Activated CD8-positive, alpha-beta memory T cell treated with anti-CD3 and anti-CD28 coated beads, Interleukin-2, amount 10 ng/mL, durations not matched to agents 7 days and 5 days (primary cell): ENCODE measurements at regions not wholly inside any gene's neighbourhood (a gene's known extent, or its start where the extent isn't known, plus 50 kb on each side); places are given as distances from the start of the nearest gene placed in this dataset.

Source experiments
- ATAC-seq: fragments of 150-1000 bp; cut with Tn5 transposase; one replicate; pipeline ENCODE4 v1.10.0; 2021; ENCODE audit warnings: moderate library complexity
- CTCF ChIA-PET: fragments of 350-600 bp; sonication (Branson Sonifier 250); formaldehyde crosslinking; loops from one replicate; lab custom pipeline; 2021; ENCODE audit warnings: antibody characterized with exemption; lab: Charles Lee
- DNase-seq: peaks from one replicate; pipeline ENCODE4 v3.0.0-alpha.2; 2020
- H3K27ac Mint-ChIP-seq: one replicate; pipeline ENCODE4 v1.8.0; 2021; ENCODE audit warnings: mild to moderate bottlenecking, mixed read lengths
- H3K27me3 Mint-ChIP-seq: one replicate; pipeline ENCODE4 v1.8.0; 2021; ENCODE audit warnings: mixed read lengths
- H3K36me3 Mint-ChIP-seq: one replicate; pipeline ENCODE4 v1.8.0; 2021; ENCODE audit warnings: mild to moderate bottlenecking, mixed read lengths
- H3K4me1 Mint-ChIP-seq: one replicate; pipeline ENCODE4 v1.8.0; 2021; ENCODE audit warnings: mixed read lengths
- H3K4me3 Mint-ChIP-seq: one replicate; pipeline ENCODE4 v1.8.0; 2021; ENCODE audit warnings: mild to moderate bottlenecking, moderate library complexity, mixed read lengths
- H3K9me3 Mint-ChIP-seq: one replicate; pipeline ENCODE4 v1.8.0; 2022; ENCODE audit warnings: low read depth, mixed read lengths

DNA sequence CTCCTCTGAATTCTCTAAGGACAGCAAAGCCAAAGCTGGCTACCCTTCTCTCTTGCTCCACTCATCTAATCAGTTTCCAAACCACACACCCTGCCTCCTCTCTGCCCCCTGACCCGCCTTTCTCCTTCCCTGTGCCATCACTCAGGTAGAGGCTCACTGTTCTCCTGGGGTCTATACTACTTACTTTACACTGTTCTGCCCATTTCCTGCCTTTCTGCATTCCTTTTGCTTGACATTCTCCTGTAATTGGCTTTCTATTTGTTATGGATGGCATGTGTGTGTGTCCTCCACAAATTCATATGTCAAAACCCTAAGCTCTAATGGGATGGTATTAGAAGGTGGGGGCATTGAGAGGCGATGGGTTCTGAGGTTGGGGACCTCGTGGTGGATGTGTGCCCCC is 675.2 kb upstream of the ID2 start:
- H3K27ac Mint-ChIP-seq = no peak overlapping the region
- no peak for DNase-seq
- H3K9me3 Mint-ChIP-seq = no peaks in the 10 kb centered on the region

DNA sequence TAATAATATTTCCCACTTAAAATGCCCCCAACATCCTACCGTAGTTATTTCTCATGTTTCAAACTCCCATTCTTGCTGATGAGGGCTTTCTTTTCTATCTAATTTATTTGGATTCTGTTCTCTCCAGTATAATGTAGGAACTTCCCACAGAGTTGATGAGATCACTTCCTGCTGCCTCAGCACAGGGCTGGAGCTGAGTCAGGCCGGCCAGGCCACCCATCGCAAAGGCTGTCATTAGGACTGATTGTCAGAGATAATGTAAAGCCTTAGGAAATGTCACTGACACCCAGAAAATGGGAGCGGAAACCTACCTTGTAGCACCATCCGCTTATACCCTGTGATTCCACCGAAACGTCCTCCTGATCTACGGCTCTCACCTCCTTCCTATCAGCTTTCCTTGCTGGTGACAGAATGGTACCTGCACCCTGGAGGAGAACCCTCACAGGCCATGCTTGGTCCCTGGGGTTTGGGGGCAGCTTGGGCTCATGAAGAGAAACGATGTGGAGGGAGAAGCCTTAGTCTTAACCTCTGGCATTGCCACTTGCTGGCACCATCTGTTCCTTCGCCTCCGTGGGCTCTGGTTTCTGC is 672.8 kb upstream of the ID2 start:
- CTCF ChIA-PET = no interaction called here
- ATAC-seq = no peak
- no peak for DNase-seq

More for the DNA sequence above, 675.2 kb upstream of the ID2 start:
- H3K4me3 Mint-ChIP-seq = no peak overlapping the region
- no peaks in the 10 kb centered on the region for H3K27me3 Mint-ChIP-seq
- peaks cover 3% of the 10 kb centered on the region for H3K4me1 Mint-ChIP-seq
- ATAC-seq = no peak
- H3K36me3 Mint-ChIP-seq = peaks cover 1% of the 10 kb centered on the region
- CTCF ChIA-PET = no interaction called here

DNA sequence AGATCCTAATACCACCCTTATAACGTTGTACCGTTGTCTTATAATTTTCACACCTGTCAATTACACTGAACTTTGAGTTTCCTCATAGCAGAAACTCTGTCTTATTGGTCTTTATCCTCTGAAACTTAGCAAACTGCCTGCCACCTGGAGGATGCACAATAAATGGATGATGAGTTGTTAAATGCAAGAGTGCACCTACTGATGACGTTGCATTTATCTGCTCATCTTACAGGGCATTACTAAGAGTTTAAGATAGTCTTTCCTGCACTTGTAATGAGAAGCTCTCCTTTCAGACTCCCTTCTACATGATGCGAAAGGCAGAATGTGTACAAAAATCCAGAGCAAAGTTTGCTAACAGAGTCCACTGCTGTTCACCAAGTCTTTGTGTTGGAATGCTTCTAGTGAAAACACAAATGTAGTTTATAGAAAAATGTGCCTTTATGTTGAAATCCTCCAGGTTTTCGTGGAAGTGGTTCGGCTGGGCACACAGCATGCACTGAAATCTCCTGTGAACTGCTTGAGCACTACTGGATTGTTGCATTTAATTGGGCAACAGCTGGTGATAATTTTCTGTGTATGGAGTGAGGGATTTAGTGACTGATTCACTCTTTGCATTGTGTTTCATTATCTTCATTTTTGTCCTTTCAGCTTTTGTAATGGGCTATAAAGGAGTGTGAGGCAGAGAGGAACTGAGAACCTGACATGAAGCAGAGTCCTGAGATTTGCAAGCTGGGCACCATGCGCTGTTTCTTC is 665.8 kb upstream of the ID2 start:
- ATAC-seq (no peak), DNase-seq (no peak)
- Mint-ChIP-seq H3K9me3 (no peaks in the 10 kb centered on the region), H3K27me3 (no peaks in the 10 kb centered on the region), H3K4me1 (no peaks in the 10 kb centered on the region), H3K27ac (no peak overlapping the region), H3K36me3 (peaks cover 2% of the 10 kb centered on the region), H3K4me3 (no peak overlapping the region)
- CTCF ChIA-PET = interaction anchor here (1.0 kb wide), 1 partner anchor 81 kb away, joined by 3 read pairs; no protein-coding TSS in a partner anchor

More for the DNA sequence above, 672.8 kb upstream of the ID2 start:
- H3K27me3 Mint-ChIP-seq = no peaks in the 10 kb centered on the region
- H3K27ac Mint-ChIP-seq = no peak overlapping the region
- peaks cover 3% of the 10 kb centered on the region for H3K4me1 Mint-ChIP-seq
- H3K9me3 Mint-ChIP-seq = no peaks in the 10 kb centered on the region
- H3K36me3 Mint-ChIP-seq = peaks cover 1% of the 10 kb centered on the region
- no peak overlapping the region for H3K4me3 Mint-ChIP-seq

DNA sequence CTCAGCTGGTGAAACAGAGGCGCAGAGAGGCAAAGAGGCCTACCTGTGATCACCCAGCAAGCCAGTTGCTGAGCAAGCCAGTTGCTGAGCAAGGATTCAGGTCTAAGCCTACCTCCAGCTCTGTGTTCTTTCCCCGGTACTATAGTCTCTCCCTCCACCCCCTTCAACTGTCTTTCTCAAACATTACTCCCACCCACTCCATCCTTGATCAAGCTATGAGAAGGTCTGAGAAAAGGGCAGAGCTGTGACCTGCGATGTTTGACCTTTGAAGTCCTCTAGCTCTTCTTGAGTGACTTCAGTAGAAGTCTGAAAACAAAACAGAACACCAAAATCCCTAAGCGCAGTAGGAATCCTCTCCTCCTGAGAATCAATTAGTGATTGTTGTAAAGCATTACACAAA is 665.2 kb upstream of the ID2 start:
- CTCF ChIA-PET = interaction anchor here (1.0 kb wide), 1 partner anchor 81 kb away, joined by 3 read pairs; no protein-coding TSS in a partner anchor
- H3K27ac Mint-ChIP-seq = no peak overlapping the region

DNA sequence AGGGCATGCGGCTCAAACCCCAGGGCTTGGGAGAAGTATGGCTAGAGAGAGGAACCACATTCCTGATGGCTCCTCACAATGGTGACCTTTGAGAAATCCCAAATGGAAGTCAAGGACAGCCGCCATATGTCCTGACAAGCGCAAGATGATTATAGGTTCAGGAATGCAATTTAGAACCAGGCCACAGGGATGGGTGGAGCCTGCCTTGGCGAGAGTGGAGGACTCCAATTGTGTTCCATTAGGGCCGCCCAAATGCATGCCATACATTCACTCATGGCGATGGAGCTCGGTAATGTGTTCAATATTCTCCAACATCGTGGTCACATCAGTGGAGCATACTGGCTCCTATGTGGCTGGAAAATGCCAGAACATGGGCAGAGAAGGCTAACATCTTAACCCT is 662.9 kb upstream of the ID2 start:
- no peak for ATAC-seq
- Mint-ChIP-seq H3K9me3 (peaks cover 3% of the 10 kb centered on the region), H3K27me3 (no peaks in the 10 kb centered on the region), H3K4me3 (no peak overlapping the region), H3K36me3 (peaks cover 9% of the 10 kb centered on the region), H3K27ac (no peak overlapping the region), H3K4me1 (peaks cover 10% of the 10 kb centered on the region)
- no peak for DNase-seq
- CTCF ChIA-PET = no interaction called here

More for the DNA sequence above, 665.2 kb upstream of the ID2 start:
- peaks cover 2% of the 10 kb centered on the region for H3K36me3 Mint-ChIP-seq
- no peak overlapping the region for H3K4me3 Mint-ChIP-seq
- H3K9me3 Mint-ChIP-seq = no peaks in the 10 kb centered on the region
- ATAC-seq (no peak), DNase-seq (no peak)
- no peaks in the 10 kb centered on the region for H3K4me1 Mint-ChIP-seq
- no peaks in the 10 kb centered on the region for H3K27me3 Mint-ChIP-seq

DNA sequence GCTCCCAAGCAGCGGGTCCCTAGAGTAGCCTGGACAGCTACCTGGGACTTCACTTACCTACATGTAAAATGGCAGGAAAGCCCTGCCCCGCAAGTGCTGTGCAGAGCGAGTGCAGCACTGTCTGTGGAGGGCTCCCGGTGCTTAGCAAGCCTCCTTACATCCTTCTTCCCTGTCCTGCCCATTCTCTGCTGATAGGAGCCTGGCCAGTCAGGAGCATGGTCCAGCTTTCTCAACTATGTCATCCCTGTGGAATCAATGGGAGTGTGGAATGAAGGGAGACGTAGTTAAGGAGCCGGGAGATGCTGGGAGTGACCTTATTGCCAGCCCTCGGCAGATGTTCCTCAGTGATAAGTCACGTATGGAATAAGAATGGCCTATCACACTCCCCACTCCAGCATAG is 661.9 kb upstream of the ID2 start:
- no peak for ATAC-seq
- no peak overlapping the region for H3K27ac Mint-ChIP-seq
- DNase-seq = no peak
- no peak overlapping the region for H3K4me3 Mint-ChIP-seq
- H3K4me1 Mint-ChIP-seq = peaks cover 10% of the 10 kb centered on the region
- CTCF ChIA-PET = no interaction called here
- peaks cover 11% of the 10 kb centered on the region for H3K36me3 Mint-ChIP-seq
- peaks cover 3% of the 10 kb centered on the region for H3K9me3 Mint-ChIP-seq
- no peaks in the 10 kb centered on the region for H3K27me3 Mint-ChIP-seq

DNA sequence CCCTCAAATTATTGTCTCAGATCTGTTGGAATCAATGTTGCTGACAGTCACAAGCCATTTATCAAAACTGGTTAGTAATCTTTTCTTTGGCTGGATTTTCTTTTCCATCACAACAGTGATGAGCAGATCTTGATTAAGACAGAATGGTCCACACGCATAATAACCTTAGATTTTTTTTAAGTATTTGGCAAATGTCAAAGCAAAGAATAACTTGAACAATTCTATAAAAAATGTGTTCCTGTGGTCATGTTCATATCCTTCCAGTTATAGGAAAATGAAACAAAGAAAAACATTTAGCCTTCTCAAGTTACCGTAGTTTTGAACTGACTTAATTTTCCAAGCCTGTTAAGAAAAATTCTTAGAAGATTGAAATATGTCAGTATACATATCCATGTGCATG is 659.9 kb upstream of the ID2 start:
- no peak overlapping the region for H3K27ac Mint-ChIP-seq
- H3K4me3 Mint-ChIP-seq = no peak overlapping the region
- H3K9me3 Mint-ChIP-seq = peaks cover 3% of the 10 kb centered on the region
- peaks cover 10% of the 10 kb centered on the region for H3K4me1 Mint-ChIP-seq
- ATAC-seq = no peak
- peaks cover 11% of the 10 kb centered on the region for H3K36me3 Mint-ChIP-seq
- no peaks in the 10 kb centered on the region for H3K27me3 Mint-ChIP-seq
- CTCF ChIA-PET = no interaction called here
- DNase-seq = no peak

DNA sequence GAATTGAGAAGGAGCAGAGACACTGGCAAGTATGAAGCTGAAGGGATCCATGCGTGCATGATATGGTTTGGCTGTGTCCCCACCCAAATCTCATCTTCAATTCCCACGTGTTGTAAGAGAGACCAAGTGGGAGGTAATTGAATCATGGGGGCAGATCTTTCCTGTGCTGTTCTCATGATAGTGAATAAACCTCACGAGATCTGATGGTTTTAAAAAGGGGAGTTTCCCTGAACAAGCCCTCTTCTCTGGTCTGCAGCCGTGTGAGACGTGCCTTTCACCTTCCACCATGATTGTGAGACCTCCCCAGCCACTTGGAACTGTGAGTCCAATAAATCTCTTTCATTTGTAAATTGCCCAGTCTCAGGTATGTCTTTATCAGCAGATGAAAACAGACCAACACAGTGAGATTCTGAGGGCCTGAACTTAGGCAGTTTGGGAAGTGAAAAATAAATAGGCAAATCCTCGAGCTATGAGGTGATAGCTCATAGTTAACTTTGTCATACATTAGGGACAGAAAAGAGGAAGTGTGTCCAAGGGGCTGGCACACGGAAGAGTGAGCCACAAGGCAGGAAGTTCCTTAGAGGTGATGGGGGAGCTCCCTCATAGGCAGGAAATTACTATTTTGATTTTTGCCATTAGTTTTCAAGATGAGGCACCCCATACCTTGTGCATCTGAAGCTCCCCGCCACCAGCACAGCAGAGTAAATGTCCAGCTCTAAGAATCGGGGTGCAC is 658.8 kb upstream of the ID2 start:
- no peak overlapping the region for H3K4me3 Mint-ChIP-seq
- ATAC-seq (no peak), DNase-seq (no peak)
- H3K36me3 Mint-ChIP-seq = peaks cover 11% of the 10 kb centered on the region
- peaks cover 10% of the 10 kb centered on the region for H3K4me1 Mint-ChIP-seq
- peaks cover 3% of the 10 kb centered on the region for H3K9me3 Mint-ChIP-seq
- CTCF ChIA-PET = interaction anchor here (1.0 kb wide), 1 partner anchor 9 kb away, joined by 3 read pairs; no protein-coding TSS in a partner anchor
- no peaks in the 10 kb centered on the region for H3K27me3 Mint-ChIP-seq
- H3K27ac Mint-ChIP-seq = peak overlapping the region; percentile 39

DNA sequence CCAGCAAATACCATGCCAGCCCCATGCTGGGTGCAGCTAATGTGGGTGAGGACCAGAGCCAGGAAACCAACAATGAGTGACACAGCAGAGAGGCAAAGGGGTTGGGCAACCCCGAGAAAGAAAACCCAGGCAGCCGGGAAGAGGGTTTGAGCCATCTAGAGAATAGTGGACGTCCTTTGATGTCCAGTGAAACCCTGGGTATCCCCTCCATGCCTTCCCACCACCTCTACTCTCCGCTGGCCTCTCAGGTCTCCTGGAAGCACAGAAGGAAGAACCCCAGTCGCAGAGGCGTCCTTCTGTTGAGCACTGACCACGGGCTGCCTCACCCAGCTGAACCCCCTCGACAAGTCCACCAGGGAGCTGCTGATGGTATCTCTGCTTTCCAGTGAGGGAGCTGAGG is 657.4 kb upstream of the ID2 start:
- DNase-seq (no peak), ATAC-seq (no peak)
- no peaks in the 10 kb centered on the region for H3K27me3 Mint-ChIP-seq
- peaks cover 9% of the 10 kb centered on the region for H3K36me3 Mint-ChIP-seq
- H3K9me3 Mint-ChIP-seq = peaks cover 3% of the 10 kb centered on the region
- H3K4me1 Mint-ChIP-seq = peaks cover 10% of the 10 kb centered on the region
- CTCF ChIA-PET = no interaction called here
- H3K4me3 Mint-ChIP-seq = no peak overlapping the region
- no peak overlapping the region for H3K27ac Mint-ChIP-seq

DNA sequence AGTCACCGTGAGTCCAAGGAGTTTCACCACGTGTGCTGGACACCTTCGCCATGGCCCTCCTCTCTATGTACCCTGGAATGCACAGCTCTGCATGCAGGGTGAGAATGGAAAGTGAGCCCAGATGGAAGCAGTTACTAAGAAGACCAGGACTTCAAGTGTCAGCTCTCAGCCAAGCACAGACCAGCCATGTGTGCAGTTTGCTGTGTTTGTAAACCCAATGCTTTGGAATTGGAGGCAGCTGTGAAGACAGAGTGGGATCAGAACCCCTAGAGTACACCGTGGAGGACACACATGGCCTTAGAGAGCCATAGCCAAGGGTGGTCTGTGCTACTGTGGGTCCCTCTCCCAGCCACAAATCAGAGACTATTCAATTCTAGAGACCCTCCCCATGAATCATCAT is 655.5 kb upstream of the ID2 start:
- Mint-ChIP-seq H3K27me3 (no peaks in the 10 kb centered on the region), H3K4me3 (no peak overlapping the region), H3K27ac (no peak overlapping the region), H3K9me3 (peaks cover 3% of the 10 kb centered on the region), H3K4me1 (peaks cover 14% of the 10 kb centered on the region), H3K36me3 (peaks cover 9% of the 10 kb centered on the region)
- DNase-seq (no peak), ATAC-seq (no peak)
- CTCF ChIA-PET = no interaction called here

DNA sequence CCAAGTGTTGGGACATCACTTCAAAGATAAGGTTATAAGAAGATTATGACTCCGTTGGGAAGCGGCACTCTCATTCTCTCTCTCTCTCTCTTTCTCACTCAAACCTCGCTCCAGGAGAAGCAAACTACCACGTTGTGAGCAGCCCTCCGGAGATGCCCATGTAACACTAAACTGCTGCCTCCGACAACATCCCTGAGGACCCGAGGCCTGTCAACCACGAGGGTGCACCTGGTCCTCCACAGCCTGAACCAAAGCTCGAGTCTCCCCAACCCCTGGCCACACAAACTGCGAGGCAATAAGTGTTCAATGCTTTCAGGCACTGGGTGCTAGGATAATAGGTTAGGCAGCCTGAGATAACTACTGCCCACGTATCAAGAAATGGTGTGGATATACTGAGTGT is 654.5 kb upstream of the ID2 start:
- Mint-ChIP-seq H3K4me3 (no peak overlapping the region), H3K4me1 (peaks cover 14% of the 10 kb centered on the region), H3K27ac (no peak overlapping the region)

DNA sequence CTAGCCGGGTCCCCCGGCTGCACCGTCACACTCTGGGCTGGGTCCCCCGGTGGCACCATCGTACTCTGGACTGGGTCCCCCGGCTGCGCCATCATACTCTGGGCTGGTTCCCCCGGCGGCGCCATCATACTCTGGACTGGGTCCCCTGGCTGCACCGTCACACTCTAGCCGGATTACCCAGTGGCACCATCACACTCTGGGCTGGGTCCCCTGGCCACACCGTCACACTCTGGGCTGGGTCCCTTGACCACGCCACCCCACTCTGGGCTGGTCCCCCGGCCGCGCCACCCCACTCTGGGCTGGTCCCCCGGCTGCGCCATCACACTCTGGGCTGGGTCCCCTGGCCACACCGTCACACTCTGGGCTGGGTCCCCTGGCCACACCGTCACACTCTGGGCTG is 653.8 kb upstream of the ID2 start:
- Mint-ChIP-seq H3K36me3 (peaks cover 5% of the 10 kb centered on the region), H3K4me3 (no peak overlapping the region), H3K4me1 (peaks cover 13% of the 10 kb centered on the region), H3K27ac (no peak overlapping the region), H3K27me3 (no peaks in the 10 kb centered on the region), H3K9me3 (peaks cover 2% of the 10 kb centered on the region)
- CTCF ChIA-PET = no interaction called here
- ATAC-seq (no peak), DNase-seq (no peak)

More for the DNA sequence above, 654.5 kb upstream of the ID2 start:
- DNase-seq (no peak), ATAC-seq (no peak)
- Mint-ChIP-seq H3K27me3 (no peaks in the 10 kb centered on the region), H3K36me3 (peaks cover 7% of the 10 kb centered on the region), H3K9me3 (peaks cover 3% of the 10 kb centered on the region)
- CTCF ChIA-PET = no interaction called here

DNA sequence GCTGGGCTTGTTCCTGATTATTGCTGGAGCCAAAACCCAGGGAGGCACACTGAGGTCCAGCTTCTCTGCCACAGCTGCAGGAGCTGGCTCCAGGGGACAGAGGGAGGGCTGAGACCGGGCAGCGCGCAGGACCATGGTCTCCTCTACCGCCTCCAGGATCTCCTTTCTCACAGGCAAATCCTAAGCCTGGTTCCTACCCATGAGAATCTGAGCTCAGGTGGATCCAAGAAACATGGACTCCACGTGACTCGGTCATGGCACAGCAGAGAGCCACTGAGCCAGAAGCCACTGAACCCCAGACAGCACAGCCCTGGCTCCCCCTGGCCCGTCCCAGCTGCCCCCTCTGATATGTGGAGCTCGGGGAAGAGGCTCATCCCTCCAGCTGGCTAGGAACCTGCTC is 653.4 kb upstream of the ID2 start:
- Mint-ChIP-seq H3K4me3 (no peak overlapping the region), H3K27ac (no peak overlapping the region), H3K4me1 (peaks cover 9% of the 10 kb centered on the region), H3K9me3 (no peaks in the 10 kb centered on the region), H3K27me3 (no peaks in the 10 kb centered on the region), H3K36me3 (peaks cover 3% of the 10 kb centered on the region)
- CTCF ChIA-PET = no interaction called here
- DNase-seq (no peak), ATAC-seq (no peak)

DNA sequence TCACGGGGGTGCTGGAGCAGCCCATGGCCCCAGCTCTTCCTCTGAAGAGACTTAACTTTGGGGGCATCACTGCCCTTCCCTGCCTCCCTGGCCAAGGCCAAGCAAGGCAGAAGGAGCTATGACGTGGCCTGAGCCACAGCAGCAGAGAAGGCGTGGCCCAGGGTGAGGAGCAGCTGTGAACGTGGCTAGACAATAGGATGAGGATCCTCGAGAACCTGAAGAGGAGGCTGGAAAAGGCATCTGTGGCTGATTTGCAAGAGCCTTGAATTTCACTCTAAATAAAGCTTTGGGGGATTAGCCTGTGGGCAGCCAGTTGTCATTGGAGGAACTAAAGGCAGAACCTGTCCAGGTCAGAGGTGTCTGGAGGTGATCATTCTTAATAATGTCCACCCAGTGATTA is 652.9 kb upstream of the ID2 start:
- ATAC-seq = no peak
- Mint-ChIP-seq H3K4me3 (no peak overlapping the region), H3K27ac (no peak overlapping the region), H3K27me3 (no peaks in the 10 kb centered on the region), H3K4me1 (peaks cover 9% of the 10 kb centered on the region), H3K9me3 (no peaks in the 10 kb centered on the region), H3K36me3 (peaks cover 2% of the 10 kb centered on the region)
- CTCF ChIA-PET = no interaction called here
- no peak for DNase-seq
